KMS-11 (cell line): ENCODE measurements at regions not wholly inside any gene's neighbourhood (a gene's known extent, or its start where the extent isn't known, plus 50 kb on each side); places are given as distances from the start of the nearest gene placed in this dataset.

Experiments
- H2AFZ ChIP-seq: fragments of 200-600 bp; sonication (generic); 2 replicates; pipeline ENCODE4 v1.6.1; 2016; ENCODE audit warnings: antibody characterized with exemption, mixed run types, low read depth
- H3K27ac ChIP-seq: fragments of 200-600 bp; sonication (generic); 2 replicates; pipeline ENCODE4 v1.6.1; 2016; ENCODE audit warnings: mild to moderate bottlenecking, mixed run types
- H3K27me3 ChIP-seq: fragments of 200-600 bp; sonication (generic); 2 replicates; pipeline ENCODE4 v1.6.1; 2017; ENCODE audit warnings: mild to moderate bottlenecking, low read depth, mixed run types, moderate library complexity; ENCODE audit not compliant: insufficient read depth
- H3K36me3 ChIP-seq: fragments of 200-600 bp; sonication (generic); 2 replicates; pipeline ENCODE4 v1.6.1; 2017; ENCODE audit warnings: mild to moderate bottlenecking, mixed run types; ENCODE audit not compliant: insufficient read depth
- H3K4me1 ChIP-seq: fragments of 200-600 bp; sonication (generic); 2 replicates; pipeline ENCODE4 v1.6.1; 2016; ENCODE audit warnings: mild to moderate bottlenecking, low read depth, mixed run types; ENCODE audit not compliant: poor library complexity, severe bottlenecking
- H3K4me2 ChIP-seq: fragments of 200-600 bp; sonication (generic); 2 replicates; pipeline ENCODE4 v1.7.0; 2016; ENCODE audit warnings: mild to moderate bottlenecking, mixed run types
- H3K4me3 ChIP-seq: fragments of 200-600 bp; sonication (generic); IDR thresholded peaks from 2 replicates; pipeline ENCODE4 v1.6.1; 2017; ENCODE audit warnings: low read depth, low read length, mixed read lengths; ENCODE audit not compliant: insufficient read depth
- H3K79me2 ChIP-seq: fragments of 200-600 bp; sonication (generic); 2 replicates; pipeline ENCODE4 v1.6.1; 2016; ENCODE audit warnings: low read depth, mixed run types; ENCODE audit not compliant: insufficient read depth
- H3K9ac ChIP-seq: fragments of 200-600 bp; sonication (generic); 2 replicates; pipeline ENCODE4 v1.6.1; 2016; ENCODE audit warnings: mild to moderate bottlenecking, mixed run types
- H4K20me1 ChIP-seq: fragments of 200-600 bp; sonication (generic); 2 replicates; pipeline ENCODE4 v1.6.1; 2016; ENCODE audit warnings: mild to moderate bottlenecking, mixed run types; ENCODE audit not compliant: insufficient read depth
- TF ChIP-seq, protein P1 (sequence below): fragments of 200-600 bp; sonication (generic); conservative IDR thresholded peaks from 2 replicates; pipeline ENCODE4 v1.6.1; 2017; ENCODE audit warnings: low read depth, mild to moderate bottlenecking, antibody characterized with exemption, low read length, moderate library complexity, mixed read lengths

DNA sequence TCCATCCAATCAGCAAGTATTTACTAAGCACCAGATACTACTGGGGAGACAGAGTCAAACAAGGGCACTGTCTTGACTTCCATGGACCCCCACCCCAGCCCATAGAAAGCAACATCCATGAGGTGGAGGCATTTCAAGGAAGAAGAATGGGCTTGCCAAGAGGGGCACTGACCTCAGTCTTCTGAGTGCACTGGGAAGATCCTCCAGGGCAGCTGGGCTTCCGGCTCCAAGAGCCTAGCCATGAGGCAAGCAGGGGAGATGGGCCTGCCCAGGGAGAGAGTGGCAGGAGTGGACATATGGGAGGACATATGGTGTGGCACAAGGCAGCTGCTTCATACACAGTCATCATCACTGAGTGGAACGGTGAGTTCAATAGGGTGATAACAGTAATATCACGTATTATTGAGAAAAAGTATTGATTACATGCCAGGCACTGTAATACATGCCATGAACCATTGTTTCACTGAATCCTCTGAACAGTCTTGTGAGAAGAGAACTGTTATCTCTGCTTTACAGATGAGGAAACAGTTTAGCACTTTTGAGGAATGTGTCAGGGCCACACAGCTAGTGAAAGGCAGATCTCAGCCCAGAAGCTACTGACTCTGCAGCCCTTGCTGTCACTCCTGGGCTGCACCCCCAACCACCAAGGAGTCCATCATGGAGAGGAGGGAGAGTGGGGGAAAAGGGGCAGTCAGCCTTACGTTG lies 331.7 kb upstream of the ZMIZ1 start:
- Histone ChIP-seq H3K36me3 (no peaks in the 10 kb centered on the region), H3K4me2 (no peak overlapping the region), H3K27ac (no peak overlapping the region), H4K20me1 (no peaks in the 10 kb centered on the region), H3K9ac (no peak overlapping the region), H3K79me2 (no peaks in the 10 kb centered on the region), H3K4me3 (no peak overlapping the region), H3K4me1 (no peaks in the 10 kb centered on the region), H3K27me3 (no peaks in the 10 kb centered on the region), H2AFZ (no peak overlapping the region)
- TF ChIP-seq, protein P1, sequence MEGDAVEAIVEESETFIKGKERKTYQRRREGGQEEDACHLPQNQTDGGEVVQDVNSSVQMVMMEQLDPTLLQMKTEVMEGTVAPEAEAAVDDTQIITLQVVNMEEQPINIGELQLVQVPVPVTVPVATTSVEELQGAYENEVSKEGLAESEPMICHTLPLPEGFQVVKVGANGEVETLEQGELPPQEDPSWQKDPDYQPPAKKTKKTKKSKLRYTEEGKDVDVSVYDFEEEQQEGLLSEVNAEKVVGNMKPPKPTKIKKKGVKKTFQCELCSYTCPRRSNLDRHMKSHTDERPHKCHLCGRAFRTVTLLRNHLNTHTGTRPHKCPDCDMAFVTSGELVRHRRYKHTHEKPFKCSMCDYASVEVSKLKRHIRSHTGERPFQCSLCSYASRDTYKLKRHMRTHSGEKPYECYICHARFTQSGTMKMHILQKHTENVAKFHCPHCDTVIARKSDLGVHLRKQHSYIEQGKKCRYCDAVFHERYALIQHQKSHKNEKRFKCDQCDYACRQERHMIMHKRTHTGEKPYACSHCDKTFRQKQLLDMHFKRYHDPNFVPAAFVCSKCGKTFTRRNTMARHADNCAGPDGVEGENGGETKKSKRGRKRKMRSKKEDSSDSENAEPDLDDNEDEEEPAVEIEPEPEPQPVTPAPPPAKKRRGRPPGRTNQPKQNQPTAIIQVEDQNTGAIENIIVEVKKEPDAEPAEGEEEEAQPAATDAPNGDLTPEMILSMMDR: no peak

DNA sequence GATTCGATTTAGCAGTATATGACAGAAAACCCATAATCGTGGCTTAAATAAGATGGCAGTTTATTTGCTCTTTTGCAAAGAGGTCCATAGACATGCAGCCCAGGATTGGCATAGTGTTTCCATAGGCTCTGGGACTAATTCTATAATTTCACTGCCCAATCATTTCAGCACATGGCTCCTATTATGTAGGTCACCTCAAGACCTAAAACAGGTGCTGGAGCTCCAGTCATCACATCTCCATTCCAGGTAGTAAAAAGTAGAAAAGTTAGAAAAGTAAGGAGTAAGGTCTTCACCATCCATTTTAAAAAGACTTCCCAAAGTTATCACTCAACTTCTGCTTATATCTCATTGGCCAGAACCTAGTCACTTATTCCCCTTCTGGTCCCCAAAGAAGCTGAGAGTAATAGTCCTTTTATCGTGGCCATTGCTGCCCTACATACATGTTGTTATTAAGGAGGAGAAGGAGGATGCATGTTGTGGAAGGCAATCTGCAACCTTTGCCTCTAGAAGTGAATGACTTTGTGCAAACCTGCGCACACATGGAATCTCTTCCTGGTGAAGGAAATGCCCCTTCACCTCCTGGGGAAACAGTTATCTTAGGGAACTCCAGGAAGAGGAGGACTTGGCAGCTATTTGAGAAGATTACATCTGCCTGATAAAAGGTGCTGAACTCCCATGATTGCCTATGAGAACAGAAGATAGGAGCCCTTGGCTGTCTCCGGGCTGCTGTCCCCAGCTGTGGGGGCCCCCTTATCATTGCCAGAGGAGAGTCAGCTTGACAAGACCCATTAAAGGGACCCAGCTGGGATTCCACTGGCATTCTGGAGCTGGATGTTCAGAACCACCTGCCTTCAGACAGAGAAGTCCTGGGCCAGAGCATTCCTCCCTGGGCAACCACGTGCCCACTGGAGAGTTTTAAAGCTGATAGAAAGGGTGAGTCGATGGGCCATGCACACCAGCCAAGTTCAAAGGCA lies 330.6 kb upstream of the ZMIZ1 start:
- no peak overlapping the region for H3K27ac ChIP-seq
- no peak overlapping the region for H3K4me2 ChIP-seq
- H3K9ac ChIP-seq: no peak overlapping the region
- H3K27me3 ChIP-seq: no peaks in the 10 kb centered on the region
- TF ChIP-seq, protein P1: no peak
- H3K4me1 ChIP-seq: no peaks in the 10 kb centered on the region
- no peaks in the 10 kb centered on the region for H4K20me1 ChIP-seq
- no peak overlapping the region for H2AFZ ChIP-seq
- no peaks in the 10 kb centered on the region for H3K36me3 ChIP-seq
- no peak overlapping the region for H3K4me3 ChIP-seq
- H3K79me2 ChIP-seq: no peaks in the 10 kb centered on the region

DNA sequence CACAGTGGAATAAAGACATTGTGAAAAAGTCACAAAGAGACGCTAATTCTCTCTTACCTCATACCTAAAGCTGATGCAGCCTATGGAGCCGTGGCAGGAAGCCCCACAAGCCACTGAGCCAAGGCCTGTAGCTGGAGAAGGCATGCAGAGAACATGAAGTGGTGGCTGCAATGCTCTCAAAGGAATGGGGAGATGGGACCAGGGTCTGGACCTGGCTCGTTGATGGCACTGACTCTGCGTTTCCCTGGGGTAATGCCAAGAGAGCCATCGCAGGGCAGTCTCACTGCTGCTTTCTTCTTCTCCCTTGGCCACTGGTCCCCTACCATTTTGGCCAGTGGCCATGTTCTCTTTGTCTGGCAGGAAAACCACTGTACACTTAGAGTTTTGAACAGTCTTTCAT lies 329.9 kb upstream of the ZMIZ1 start:
- no peaks in the 10 kb centered on the region for H3K79me2 ChIP-seq
- H3K9ac ChIP-seq: no peak overlapping the region
- no peak overlapping the region for H3K27ac ChIP-seq
- H3K4me3 ChIP-seq: no peak overlapping the region
- no peak overlapping the region for H2AFZ ChIP-seq
- no peaks in the 10 kb centered on the region for H4K20me1 ChIP-seq
- no peaks in the 10 kb centered on the region for H3K36me3 ChIP-seq
- no peaks in the 10 kb centered on the region for H3K27me3 ChIP-seq
- H3K4me1 ChIP-seq: no peaks in the 10 kb centered on the region
- TF ChIP-seq, protein P1: no peak
- no peak overlapping the region for H3K4me2 ChIP-seq

DNA sequence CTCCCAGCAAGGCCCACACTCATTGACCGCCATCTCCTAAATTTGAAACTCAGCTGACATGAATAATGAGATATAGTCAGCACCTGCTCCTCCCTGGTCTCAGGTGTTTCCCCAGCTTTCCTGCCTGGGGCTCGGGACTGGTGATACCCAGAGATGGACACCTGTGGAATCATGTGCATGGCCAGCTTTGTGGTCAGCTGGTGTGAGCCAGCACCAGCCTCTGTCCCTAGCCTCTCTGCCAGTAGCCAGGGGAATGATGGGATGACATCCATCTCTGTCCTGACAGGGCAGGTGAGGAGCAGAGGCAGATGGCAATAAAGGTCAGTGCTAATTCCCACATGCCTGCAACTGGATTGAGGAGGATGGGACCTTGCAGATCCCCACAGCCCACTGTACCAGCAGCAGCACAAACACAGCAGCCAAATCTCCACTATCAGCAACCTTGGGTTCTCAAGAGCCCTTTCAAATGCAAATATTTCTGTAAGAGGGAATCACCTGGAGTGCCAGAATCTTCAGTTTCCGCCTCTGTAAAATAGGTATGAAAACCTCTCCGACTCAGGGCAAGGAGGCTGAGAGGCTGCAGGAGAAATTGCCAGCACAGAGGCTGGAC lies 329.2 kb upstream of the ZMIZ1 start:
- Histone ChIP-seq H4K20me1 (no peaks in the 10 kb centered on the region), H3K4me1 (no peaks in the 10 kb centered on the region), H3K9ac (no peak overlapping the region), H3K79me2 (no peaks in the 10 kb centered on the region), H2AFZ (no peak overlapping the region), H3K27ac (no peak overlapping the region), H3K4me3 (no peak overlapping the region), H3K36me3 (no peaks in the 10 kb centered on the region), H3K4me2 (no peak overlapping the region), H3K27me3 (no peaks in the 10 kb centered on the region)
- TF ChIP-seq, protein P1: no peak
